Activated CD8-positive, alpha-beta memory T cell treated with anti-CD3 and anti-CD28 coated beads for 36 hours (primary cell): ENCODE measurements at regions not wholly inside any gene's neighbourhood (a gene's known extent, or its start where the extent isn't known, plus 50 kb on each side); places are given as distances from the start of the nearest gene placed in this dataset.

Experiments
- CTCF ChIA-PET: fragments of 350-600 bp; sonication (Branson Sonifier 250); formaldehyde crosslinking; loops from one replicate; lab custom pipeline; 2021; ENCODE audit warnings: antibody characterized with exemption; lab: Charles Lee
- POLR2A ChIA-PET: fragments of 350-600 bp; sonication (Branson Sonifier 250); formaldehyde crosslinking; loops from one replicate; lab custom pipeline; 2021; ENCODE audit warnings: antibody characterized with exemption; lab: Charles Lee

GRCh38 chr5:6180231-6180872 is 198.0 kb downstream of the MED10 start:
- ChIA-PET CTCF (no interaction called here), POLR2A (no interaction called here)

DNA sequence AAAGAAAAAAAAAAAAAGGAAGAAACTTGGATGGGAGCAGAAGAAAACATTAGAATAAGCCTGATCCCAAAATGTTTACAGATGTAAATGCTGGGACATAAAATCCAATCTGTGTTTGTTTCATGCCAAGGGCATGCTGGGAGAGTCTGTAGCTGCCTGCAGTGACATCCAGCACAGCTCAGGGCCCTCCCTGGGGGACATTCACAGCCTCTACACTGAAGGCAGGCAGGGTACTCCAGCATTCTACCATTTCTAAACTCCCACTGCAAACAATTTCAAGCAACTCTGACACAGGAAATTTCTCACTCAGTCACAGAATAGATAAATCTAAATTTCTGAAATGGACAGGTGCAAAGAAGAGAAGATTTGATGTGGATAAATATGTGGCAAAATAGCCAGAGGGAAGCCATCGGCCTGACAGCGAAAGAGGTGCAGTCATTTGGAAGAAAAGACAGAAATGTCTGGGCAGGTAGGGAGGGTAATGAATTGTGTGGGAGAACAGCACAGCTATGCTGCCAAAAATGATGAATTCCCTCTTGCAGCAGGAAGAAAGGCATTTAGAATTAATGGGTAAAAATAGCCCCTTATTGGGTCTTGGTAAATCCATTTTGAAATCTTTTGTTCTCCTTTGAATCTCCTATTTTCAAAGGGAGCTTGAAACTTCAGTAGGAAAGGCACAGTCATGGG is 199.4 kb downstream of the MED10 start:
- ChIA-PET CTCF (no interaction called here), POLR2A (no interaction called here)

GRCh38 chr5:6177926-6178325 is 200.4 kb downstream of the MED10 start:
- ChIA-PET POLR2A (no interaction called here), CTCF (no interaction called here)

DNA sequence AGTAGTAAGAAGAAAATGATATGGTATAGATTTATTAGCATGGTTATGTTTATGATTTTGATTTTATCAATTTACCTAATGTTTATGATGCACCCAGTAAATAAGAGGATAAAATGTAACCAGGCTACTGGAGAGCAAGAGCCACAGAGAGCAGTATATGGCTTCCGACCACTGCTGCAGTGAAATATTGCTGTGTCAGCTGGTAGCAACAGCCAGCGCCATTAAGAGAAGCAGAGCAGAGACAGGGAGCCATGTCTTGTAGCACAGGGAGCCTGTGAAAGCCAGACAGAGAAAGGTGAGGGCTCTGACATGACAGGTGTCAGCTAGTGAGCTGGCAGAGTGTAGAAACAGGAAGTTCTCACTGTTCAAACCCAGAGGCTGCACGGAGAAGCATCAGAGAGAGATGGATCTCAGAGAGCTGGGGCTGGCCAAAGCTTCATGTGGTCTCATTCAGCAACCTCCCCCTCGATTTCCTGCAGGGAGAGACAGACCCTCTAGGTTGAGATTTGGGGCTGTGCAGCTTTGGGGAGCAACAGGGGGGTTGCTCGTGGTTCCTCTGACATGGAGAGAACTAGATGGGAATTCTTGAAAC is 202.1 kb downstream of the MED10 start:
- ChIA-PET CTCF (no interaction called here), POLR2A (no interaction called here)

GRCh38 chr5:6175172-6175854 is 203.0 kb downstream of the MED10 start:
- CTCF ChIA-PET: no interaction called here
- POLR2A ChIA-PET: no interaction called here

DNA sequence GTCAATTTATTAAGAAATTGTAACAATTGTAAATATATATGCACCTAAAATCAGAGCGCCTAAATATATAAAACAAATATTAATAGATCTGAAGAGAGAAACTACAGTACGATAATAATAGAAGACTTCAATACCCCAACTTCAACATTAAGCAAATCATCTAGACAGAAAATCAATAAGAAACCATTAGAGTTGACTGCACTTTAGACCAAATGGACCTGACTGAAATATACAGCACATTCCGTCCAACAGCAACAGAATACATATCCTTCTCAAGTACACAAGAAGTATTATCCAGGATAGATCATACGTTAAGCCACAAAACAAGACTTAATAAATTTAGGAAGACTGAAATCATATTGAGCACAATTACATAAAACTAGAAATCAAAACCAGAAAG is 208.7 kb downstream of the MED10 start:
- ChIA-PET POLR2A (no interaction called here), CTCF (no interaction called here)

DNA sequence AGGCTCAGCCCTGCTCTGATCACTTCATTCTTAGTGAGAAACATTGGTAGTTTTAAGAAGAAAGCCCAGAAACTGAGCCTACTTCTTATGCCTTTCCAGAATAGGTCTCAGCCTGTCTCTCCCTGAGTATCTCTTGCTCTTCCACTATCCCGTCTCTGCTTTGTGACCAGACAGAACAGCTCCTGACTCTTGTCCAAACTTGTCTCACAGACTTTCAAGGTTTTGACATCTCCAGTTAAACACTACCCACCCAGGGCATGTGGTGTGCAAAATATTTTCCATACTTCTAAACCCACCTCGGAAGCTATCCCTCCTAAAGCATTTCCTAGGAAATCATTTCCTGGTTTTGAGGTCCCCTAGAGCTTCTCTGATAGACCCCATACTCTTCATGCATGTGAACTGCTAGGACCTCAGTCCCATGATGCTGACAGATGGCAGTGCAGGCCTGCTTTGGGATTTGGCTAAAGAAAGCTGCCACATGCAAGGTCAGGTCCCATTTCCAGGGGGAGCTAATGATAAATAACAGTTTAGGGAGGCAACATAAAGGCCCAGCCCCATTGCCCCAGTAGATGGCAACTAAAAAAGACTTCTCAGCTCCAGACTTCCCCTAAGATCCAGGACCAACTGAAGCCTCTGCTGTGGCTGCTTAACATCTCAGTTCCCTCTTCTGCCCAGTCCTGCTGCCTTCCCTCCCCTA is 211.5 kb downstream of the MED10 start:
- ChIA-PET POLR2A (no interaction called here), CTCF (no interaction called here)

GRCh38 chr5:6163913-6164312 is 214.4 kb downstream of the MED10 start:
- ChIA-PET CTCF (no interaction called here), POLR2A (no interaction called here)

- CTCF ChIA-PET: no interaction called here
- POLR2A ChIA-PET: no interaction called here
Observed at GRCh38 chr5:6162175-6162574, 216.2 kb downstream of the MED10 start.

- CTCF ChIA-PET: interaction anchor here (0.6 kb wide), 1 partner anchor 36 kb away, joined by 3 read pairs; no protein-coding TSS in a partner anchor
- POLR2A ChIA-PET: no interaction called here
Observed at GRCh38 chr5:6161257-6161656, 217.1 kb downstream of the MED10 start.

DNA sequence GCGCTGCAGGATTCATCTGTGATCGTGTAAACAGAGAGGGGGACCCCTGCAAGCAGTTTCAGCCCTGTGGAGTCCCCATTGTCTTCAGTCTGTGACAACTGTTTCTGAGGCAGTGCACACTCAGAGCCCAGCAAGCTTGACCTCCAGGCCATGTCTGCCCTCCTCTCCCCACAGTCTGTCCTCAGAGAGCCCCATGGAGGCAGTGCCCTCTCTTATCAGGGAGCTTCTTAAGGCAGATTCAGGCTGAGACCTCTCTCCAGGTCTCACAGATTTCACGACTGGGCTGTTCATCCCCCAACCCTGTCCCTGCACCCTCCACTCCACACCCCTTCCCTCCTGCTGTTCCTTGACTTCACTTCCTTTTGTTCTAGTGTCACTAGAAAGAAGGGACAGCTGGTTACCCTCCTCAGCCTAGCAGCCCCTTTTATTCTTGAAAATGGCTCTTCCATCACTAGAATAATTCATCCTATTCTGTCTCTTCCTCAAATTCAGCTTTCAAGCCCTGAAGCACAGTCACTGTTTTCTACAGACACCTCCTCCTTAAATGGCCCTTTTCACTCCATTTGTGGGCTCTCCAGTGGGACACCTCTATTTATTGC is 218.4 kb downstream of the MED10 start:
- ChIA-PET CTCF (no interaction called here), POLR2A (no interaction called here)

GRCh38 chr5:6158974-6159831 is 219.1 kb downstream of the MED10 start:
- ChIA-PET POLR2A (no interaction called here), CTCF (no interaction called here)

DNA sequence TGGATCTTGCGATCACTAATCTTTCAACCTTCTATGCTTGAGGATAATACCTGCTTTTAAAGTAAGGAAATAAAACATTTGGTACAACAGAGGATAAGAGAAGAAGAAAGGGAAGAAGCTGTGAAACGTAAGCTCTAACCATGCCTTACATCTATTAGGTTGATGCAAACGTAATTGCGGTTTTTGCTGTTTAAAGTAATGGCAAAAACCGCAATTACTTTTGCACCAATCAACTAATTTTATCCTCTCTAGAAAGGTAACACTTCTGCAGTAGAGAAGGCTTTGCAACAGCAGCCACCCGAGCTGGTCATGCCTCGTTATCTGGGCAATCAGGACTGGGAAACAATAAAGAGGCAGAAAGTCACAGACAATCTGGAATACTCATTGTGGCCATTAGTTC is 224.1 kb downstream of the MED10 start:
- ChIA-PET POLR2A (no interaction called here), CTCF (no interaction called here)

- ChIA-PET POLR2A (no interaction called here), CTCF (no interaction called here)
Observed at GRCh38 chr5:6146271-6146670, 232.1 kb downstream of the MED10 start.

GRCh38 chr5:6145616-6146237 is 232.6 kb downstream of the MED10 start:
- ChIA-PET CTCF (no interaction called here), POLR2A (no interaction called here)

- ChIA-PET POLR2A (no interaction called here), CTCF (no interaction called here)
Observed at GRCh38 chr5:6143523-6143922, 234.8 kb downstream of the MED10 start.

DNA sequence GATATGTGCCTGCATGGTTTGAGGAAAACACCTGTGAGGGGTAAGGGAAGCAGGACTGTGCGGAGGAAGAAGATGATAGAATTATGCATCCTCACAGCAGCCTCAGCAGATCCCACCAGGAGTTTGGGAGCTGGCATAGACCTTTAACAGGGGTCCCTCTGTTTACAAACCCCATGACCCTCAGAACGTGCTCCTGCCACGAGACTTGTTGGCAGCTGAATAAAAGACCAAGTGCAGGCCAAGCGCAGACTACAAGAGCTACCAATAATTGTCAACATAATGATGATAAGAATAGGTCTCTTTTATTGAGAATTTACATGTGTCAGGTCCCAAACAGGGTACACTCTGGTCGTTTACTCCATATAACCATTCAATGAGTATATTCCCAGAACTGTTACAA is 236.0 kb downstream of the MED10 start:
- ChIA-PET CTCF (no interaction called here), POLR2A (no interaction called here)

DNA sequence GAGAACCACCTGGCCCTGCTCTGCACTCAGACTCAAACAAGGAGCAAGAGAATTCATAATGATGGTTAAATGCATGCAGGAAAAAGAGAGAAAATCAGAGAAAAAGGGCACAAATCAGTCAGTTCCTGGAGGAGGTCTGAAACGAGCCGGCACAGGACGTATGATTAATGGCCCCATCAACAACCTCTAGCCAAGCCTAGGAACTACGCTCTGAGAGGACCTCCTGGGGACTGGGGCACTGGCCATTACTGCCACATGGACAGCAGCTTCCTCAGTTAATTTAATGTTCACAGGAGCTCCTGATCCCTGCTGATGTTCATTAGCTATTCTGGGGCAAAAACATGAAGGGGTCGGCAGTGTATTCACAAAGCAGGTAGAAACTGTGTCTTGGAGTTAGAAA is 238.1 kb downstream of the MED10 start:
- POLR2A ChIA-PET: no interaction called here
- CTCF ChIA-PET: no interaction called here
